Cardiac muscle cell (in vitro differentiated cells and primary cell): ENCODE measurements at regions not wholly inside any gene's neighbourhood (a gene's known extent, or its start where the extent isn't known, plus 50 kb on each side); places are given as distances from the start of the nearest gene placed in this dataset.

ENCODE experiments used
- DNase-seq, 2 donors: peaks; one replicate each; pipeline versions ENCODE4 v3.0.0 to v3.0.0-alpha.2; 2010 to 2017; ENCODE audit warnings: low read depth in 1 of 2, low spot score in 1 of 2
- H3K27ac ChIP-seq: fragments of 200-600 bp; sonication (generic); 2 replicates; pipeline ENCODE4 v1.5.1; 2016
- H3K27me3 ChIP-seq: fragments of 200-600 bp; sonication (generic); 2 replicates; pipeline ENCODE4 v1.6.0; 2016; ENCODE audit warnings: control low read depth
- H3K36me3 ChIP-seq: fragments of 200-600 bp; sonication (generic); 2 replicates; pipeline ENCODE4 v1.5.1; 2016; ENCODE audit warnings: control low read depth
- H3K4me1 ChIP-seq: fragments of 200-600 bp; sonication (generic); 2 replicates; pipeline ENCODE4 v1.8.1; 2017; ENCODE audit warnings: low read depth, mild to moderate bottlenecking, mixed run types
- H3K4me3 ChIP-seq: fragments of 200-600 bp; sonication (generic); 2 replicates; pipeline ENCODE4 v1.5.1; 2016; ENCODE audit warnings: mild to moderate bottlenecking
- H3K9me3 ChIP-seq: fragments of 200-600 bp; sonication (generic); 2 replicates; pipeline ENCODE4 v1.5.1; 2017; ENCODE audit warnings: low read depth, mild to moderate bottlenecking, control low read depth
- TF ChIP-seq, protein P1 (sequence below): IDR thresholded peaks from 2 replicates; pipeline ENCODE4 v1.5.1; 2012; ENCODE audit warnings: low read depth, mild to moderate bottlenecking, low read length

DNA sequence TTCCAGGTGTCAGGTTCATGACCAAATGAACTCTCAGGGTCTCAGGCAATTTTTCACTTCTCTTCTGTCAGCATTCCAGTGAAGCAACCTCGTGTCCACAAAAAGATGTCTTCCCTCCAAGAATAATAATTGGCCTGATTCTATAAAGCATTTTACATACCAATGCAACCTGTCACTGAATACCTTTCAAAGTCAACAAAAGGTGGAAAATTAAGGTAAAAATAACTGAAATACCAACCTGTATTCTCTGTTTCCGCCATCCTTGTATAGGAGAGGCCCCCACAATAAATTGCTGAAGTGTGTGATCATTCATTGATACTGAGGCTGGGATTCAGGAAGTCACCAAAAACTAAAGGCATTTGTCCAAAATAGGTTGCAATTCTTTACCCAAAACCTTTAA is 77.4 kb upstream of the TMEM45B start:
- DNase-seq: no peak
- no peaks in the 10 kb centered on the region for H3K9me3 ChIP-seq
- H3K4me3 ChIP-seq: no peak overlapping the region
- H3K27me3 ChIP-seq: no peaks in the 10 kb centered on the region
- no peaks in the 10 kb centered on the region for H3K36me3 ChIP-seq
- H3K27ac ChIP-seq: no peak overlapping the region
- TF ChIP-seq, protein P1, sequence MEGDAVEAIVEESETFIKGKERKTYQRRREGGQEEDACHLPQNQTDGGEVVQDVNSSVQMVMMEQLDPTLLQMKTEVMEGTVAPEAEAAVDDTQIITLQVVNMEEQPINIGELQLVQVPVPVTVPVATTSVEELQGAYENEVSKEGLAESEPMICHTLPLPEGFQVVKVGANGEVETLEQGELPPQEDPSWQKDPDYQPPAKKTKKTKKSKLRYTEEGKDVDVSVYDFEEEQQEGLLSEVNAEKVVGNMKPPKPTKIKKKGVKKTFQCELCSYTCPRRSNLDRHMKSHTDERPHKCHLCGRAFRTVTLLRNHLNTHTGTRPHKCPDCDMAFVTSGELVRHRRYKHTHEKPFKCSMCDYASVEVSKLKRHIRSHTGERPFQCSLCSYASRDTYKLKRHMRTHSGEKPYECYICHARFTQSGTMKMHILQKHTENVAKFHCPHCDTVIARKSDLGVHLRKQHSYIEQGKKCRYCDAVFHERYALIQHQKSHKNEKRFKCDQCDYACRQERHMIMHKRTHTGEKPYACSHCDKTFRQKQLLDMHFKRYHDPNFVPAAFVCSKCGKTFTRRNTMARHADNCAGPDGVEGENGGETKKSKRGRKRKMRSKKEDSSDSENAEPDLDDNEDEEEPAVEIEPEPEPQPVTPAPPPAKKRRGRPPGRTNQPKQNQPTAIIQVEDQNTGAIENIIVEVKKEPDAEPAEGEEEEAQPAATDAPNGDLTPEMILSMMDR: no peak
- no peaks in the 10 kb centered on the region for H3K4me1 ChIP-seq

DNA sequence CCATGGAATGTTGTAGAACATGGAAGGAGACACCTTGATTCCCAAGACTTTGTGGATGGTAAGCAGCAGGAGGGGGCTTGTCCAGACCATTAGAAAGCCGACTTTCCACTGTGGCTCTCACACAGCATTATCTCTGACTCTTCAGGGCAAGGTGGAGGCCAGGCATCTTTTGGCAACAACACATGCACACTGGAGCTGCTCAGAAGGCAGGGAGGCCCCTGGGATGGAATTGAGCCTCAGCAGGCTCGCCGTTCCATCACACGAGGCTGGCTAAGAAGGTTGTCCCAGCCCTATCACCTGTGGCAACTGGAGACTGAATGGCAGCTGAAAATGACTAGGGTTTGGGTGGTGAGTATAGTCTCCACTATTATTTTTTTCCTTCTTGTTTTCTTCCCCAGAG is 76.3 kb upstream of the TMEM45B start:
- Histone ChIP-seq H3K4me1 (no peaks in the 10 kb centered on the region), H3K36me3 (no peaks in the 10 kb centered on the region), H3K9me3 (no peaks in the 10 kb centered on the region), H3K4me3 (no peak overlapping the region), H3K27ac (no peak overlapping the region), H3K27me3 (no peaks in the 10 kb centered on the region)
- no peak for DNase-seq
- TF ChIP-seq, protein P1: no peak

DNA sequence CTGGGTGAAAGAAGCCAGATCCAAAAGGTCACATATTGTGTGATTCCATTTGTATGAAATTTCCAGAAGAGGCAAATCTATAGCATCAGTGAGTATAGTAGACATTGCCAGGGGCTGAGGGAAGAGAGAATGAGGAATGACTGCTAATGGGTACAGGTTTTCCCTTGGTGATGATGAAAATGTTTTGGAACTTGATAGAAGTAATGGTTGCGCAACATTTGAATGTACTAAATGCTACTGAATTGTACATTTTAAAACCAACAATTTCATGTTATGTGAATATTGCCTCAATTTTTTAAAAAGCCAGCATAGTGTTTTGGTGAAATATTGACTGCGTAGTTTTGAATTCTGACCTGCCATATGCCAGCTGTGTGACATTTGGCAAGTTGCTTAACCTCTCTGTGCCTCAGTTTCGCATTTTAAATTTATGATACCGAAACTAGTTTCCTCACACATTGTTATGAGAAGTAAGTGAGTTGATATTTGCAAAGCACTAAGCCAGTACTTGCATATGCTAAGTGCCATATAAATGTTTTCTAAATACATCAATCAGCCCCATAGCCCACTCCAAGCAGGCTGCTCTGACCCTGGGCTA is 75.4 kb upstream of the TMEM45B start:
- Histone ChIP-seq H3K36me3 (no peaks in the 10 kb centered on the region), H3K27me3 (no peaks in the 10 kb centered on the region), H3K27ac (no peak overlapping the region), H3K4me1 (no peaks in the 10 kb centered on the region), H3K4me3 (no peak overlapping the region), H3K9me3 (no peaks in the 10 kb centered on the region)
- TF ChIP-seq, protein P1: no peak
- DNase-seq: no peak

DNA sequence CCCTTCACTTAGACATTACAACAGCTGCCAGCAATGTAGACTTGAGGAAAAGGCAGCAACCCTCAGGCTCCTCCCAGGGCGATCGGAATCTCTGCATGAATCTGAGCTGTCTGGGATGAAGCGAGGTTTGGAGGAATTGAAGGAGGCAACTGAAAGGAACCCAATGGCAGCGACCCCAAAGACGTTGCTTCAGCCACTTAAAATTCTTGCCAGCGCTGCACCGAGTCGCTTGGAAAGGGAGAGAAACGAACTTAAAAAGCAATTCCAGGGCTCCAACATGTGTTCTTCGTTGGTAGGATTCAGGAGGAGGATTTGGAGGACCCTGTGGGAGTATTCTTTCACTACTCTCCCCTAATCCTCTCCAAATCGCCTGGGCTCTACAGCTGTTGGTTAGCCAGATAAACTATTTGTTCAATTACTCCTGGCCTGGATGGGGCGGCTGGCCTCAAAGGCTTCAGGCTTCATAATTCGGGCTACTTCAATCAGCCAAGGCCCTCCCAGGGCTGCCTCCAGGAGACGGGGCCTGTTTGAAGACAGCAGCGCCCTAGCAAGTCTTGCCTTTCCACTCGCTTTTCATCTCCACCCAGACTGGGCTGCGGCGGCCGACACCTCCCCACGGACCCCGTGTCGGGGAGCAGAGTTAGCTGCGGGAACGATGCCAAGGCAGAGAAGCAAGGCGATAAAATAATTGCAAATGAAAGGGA is 72.4 kb upstream of the TMEM45B start:
- DNase-seq: peak in 1 of 2 donors; percentile 3
- Histone ChIP-seq H3K27me3 (no peaks in the 10 kb centered on the region), H3K36me3 (no peaks in the 10 kb centered on the region), H3K4me1 (no peaks in the 10 kb centered on the region), H3K4me3 (no peak overlapping the region), H3K27ac (no peak overlapping the region), H3K9me3 (no peaks in the 10 kb centered on the region)
- TF ChIP-seq, protein P1: no peak

DNA sequence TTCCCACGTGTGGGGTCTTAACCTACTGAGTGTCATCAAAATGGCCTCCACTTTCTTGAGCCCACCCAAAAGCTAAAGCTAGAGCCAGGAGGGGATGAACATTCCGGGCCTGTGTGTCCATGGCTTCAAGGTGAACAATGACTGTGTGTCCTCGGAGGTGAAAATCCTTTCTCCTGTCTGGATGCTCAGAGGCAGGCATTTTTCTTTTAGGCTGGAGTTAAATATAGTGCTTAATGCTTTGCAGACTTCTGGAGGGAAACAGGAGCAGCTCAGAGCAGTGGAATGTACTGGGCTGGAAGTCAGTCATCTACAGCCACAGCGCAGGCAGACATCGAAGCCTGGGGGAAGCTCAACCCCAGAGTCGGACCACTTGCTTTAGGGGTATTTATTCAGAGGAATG is 68.6 kb upstream of the TMEM45B start:
- no peak for DNase-seq
- H3K9me3 ChIP-seq: no peaks in the 10 kb centered on the region
- H3K4me1 ChIP-seq: no peaks in the 10 kb centered on the region
- H3K27me3 ChIP-seq: peaks cover 20% of the 10 kb centered on the region
- TF ChIP-seq, protein P1: no peak
- H3K4me3 ChIP-seq: no peak overlapping the region
- H3K36me3 ChIP-seq: no peaks in the 10 kb centered on the region
- H3K27ac ChIP-seq: no peak overlapping the region
